Brain microvascular endothelial cell (primary cell): ENCODE measurements at regions not wholly inside any gene's neighbourhood (a gene's known extent, or its start where the extent isn't known, plus 50 kb on each side); places are given as distances from the start of the nearest gene placed in this dataset.

ENCODE experiments used
- DNase-seq: peaks from one replicate; pipeline ENCODE4 v3.0.0-alpha.2; 2020
- H3K27ac ChIP-seq: fragments of 250-450 bp; sonication (Bioruptor Pico); 2 replicates; pipeline ENCODE4 v1.5.1; 2020; ENCODE audit warnings: mild to moderate bottlenecking, moderate library complexity
- H3K27me3 ChIP-seq: fragments of 250-450 bp; sonication (Bioruptor Pico); replicated peaks from 2 replicates; pipeline ENCODE4 v1.5.1; 2020; ENCODE audit warnings: mild to moderate bottlenecking
- H3K36me3 ChIP-seq: fragments of 250-450 bp; sonication (Bioruptor Pico); replicated peaks from 2 replicates; pipeline ENCODE4 v1.5.1; 2020; ENCODE audit warnings: mild to moderate bottlenecking
- H3K4me3 ChIP-seq: 2 replicates; pipeline ENCODE4 v1.5.1; 2011; ENCODE audit warnings: low read depth, mild to moderate bottlenecking, control low read depth, low read length, moderate library complexity
- in situ Hi-C: cut with HindIII; loops from 2 replicates; pipeline ENCODE4 v1.10.0; 2017; ENCODE audit warnings: low sequenced_read_pairs, low pct_ligation_motif_present
- TF ChIP-seq, protein P1 (sequence below): IDR thresholded peaks from 2 replicates; pipeline ENCODE4 v1.5.1; 2011; ENCODE audit warnings: low read depth, mild to moderate bottlenecking, moderate library complexity, low read length, control low read depth, inconsistent platforms; ENCODE audit errors: missing control alignments

DNA sequence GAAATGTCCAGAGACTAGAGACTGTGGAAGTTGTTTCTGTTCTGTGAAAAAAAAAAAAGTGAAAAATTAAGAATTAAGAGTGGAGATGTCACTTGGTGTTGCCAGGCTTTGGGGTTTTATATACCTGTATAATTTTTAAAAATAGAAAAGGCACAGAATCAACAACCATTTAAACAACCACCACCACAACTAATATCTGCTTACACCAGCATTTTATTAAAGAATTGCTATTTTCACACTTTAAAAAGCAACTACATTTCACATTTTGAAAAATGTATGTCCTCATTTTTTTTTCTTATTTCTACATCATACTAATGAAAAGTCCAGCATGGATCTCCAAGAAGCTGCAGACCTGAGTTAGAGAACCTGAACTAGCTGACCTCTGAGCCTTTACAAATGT, 167.5 kb upstream of the DTNA start:
- Histone ChIP-seq H3K36me3 (no peaks in the 10 kb centered on the region), H3K4me3 (no peak overlapping the region), H3K27ac (no peak overlapping the region), H3K27me3 (no peaks in the 10 kb centered on the region)
- in situ Hi-C loops, result no loop called here
- DNase-seq, result no peak
- TF ChIP-seq, protein P1, sequence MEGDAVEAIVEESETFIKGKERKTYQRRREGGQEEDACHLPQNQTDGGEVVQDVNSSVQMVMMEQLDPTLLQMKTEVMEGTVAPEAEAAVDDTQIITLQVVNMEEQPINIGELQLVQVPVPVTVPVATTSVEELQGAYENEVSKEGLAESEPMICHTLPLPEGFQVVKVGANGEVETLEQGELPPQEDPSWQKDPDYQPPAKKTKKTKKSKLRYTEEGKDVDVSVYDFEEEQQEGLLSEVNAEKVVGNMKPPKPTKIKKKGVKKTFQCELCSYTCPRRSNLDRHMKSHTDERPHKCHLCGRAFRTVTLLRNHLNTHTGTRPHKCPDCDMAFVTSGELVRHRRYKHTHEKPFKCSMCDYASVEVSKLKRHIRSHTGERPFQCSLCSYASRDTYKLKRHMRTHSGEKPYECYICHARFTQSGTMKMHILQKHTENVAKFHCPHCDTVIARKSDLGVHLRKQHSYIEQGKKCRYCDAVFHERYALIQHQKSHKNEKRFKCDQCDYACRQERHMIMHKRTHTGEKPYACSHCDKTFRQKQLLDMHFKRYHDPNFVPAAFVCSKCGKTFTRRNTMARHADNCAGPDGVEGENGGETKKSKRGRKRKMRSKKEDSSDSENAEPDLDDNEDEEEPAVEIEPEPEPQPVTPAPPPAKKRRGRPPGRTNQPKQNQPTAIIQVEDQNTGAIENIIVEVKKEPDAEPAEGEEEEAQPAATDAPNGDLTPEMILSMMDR, result no peak

DNA sequence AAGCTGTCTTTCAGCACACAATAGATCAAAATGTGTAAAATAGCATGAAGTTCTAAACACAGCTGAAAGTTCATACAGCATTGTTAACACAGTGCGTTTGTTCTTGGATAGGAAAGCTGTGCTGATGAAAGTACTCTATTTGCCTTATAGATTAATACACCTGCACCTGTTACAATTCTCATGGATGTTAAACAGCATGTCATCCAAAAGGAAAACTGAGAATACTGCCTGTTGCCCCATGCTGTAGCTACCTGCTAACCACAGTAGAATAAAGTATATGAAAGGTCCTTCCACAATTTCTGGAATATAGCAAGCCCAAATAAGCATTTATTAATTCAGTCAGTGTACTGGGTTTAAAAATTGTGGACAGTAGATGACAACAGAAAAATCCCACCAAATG, 166.7 kb upstream of the DTNA start:
- no peak for DNase-seq
- in situ Hi-C loops, result no loop called here
- TF ChIP-seq, protein P1, result no peak
- Histone ChIP-seq H3K36me3 (no peaks in the 10 kb centered on the region), H3K4me3 (no peak overlapping the region), H3K27me3 (no peaks in the 10 kb centered on the region), H3K27ac (no peak overlapping the region)

DNA sequence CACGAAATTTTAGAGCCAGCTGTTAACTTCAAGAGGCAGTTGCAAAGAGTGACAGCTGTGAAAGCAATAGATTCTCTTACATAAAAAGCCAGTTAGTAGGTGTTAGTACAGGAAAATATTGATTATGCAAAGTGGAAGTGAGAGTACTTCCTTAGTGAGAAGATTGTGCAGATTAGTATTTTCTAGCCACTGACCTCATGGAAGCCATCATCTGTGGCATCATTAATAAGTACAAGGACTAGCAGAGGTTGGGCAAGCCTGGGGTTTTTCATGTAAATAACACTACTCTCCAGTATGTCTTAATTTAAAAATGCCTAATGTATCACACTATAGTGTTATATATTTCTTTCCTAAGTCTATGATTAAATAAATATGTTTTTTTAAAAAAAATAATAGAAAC, 166.2 kb upstream of the DTNA start:
- in situ Hi-C loops, result no loop called here
- no peaks in the 10 kb centered on the region for H3K36me3 ChIP-seq
- no peaks in the 10 kb centered on the region for H3K27me3 ChIP-seq
- DNase-seq, result no peak
- no peak overlapping the region for H3K4me3 ChIP-seq
- H3K27ac ChIP-seq, result no peak overlapping the region
- TF ChIP-seq, protein P1, result no peak

DNA sequence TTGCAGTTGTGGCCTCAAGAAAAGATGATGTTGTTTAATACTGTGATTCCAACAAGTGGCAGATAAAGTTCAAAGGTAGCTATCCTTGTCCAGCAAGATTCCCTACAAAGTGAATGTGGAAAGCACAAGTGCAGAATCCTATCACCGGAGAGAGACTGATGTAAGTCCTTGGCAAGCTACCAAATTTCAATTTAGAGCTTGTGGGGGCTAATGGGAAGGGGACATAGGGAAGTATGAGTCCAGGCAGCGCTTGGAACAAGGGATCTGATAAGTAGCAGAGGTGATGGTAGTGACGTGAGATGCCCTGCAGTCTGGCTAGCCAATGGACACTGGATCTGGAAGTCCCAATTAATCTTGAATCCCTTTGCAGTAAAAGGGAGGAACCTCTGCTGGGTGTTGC, 165.2 kb upstream of the DTNA start:
- TF ChIP-seq, protein P1, result no peak
- in situ Hi-C loops, result no loop called here
- Histone ChIP-seq H3K27ac (no peak overlapping the region), H3K4me3 (no peak overlapping the region), H3K27me3 (no peaks in the 10 kb centered on the region), H3K36me3 (no peaks in the 10 kb centered on the region)
- DNase-seq, result no peak

- DNase-seq, result no peak
- TF ChIP-seq, protein P1, result no peak
- Histone ChIP-seq H3K4me3 (no peak overlapping the region), H3K36me3 (no peaks in the 10 kb centered on the region), H3K27ac (no peak overlapping the region), H3K27me3 (no peaks in the 10 kb centered on the region)
- in situ Hi-C loops, result no loop called here
Observed at GRCh38 chr18:34548120-34548972, 161.8 kb upstream of the DTNA start.

DNA sequence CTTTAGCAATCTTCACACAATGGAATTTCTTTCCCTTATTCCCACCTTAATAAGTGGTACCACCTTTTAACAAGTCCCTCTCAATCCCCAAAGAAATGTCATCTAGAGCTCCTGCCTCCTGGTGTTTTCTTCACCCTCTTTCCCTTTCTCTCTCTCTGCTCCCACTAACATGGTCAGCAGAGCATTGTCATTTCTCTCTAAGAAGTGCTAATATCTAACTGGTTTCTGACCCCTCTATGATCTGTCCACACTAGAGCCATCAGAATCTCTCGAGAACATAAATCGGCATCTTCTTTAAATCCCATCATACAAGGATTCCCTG, 161.2 kb upstream of the DTNA start:
- in situ Hi-C loops, result no loop called here
- TF ChIP-seq, protein P1, result no peak

More for the DNA sequence above, 161.2 kb upstream of the DTNA start:
- no peak for DNase-seq
- Histone ChIP-seq H3K27me3 (no peaks in the 10 kb centered on the region), H3K36me3 (no peaks in the 10 kb centered on the region), H3K4me3 (no peak overlapping the region), H3K27ac (no peak overlapping the region)
